Thyroid gland (tissue), 4 donors: ENCODE measurements at regions not wholly inside any gene's neighbourhood (a gene's known extent, or its start where the extent isn't known, plus 50 kb on each side); places are given as distances from the start of the nearest gene placed in this dataset.

Experiments
- DNase-seq, 2 donors: peaks; one replicate each; pipeline ENCODE4 v3.0.0-alpha.2; 2019
- H3K27ac ChIP-seq, 3 donors: fragments of 200-600 bp; sonication (generic); 1 replicate in 2 of 3; 2 replicates in 1 of 3; pipeline ENCODE4 v1.5.1; 2016 to 2019; ENCODE audit warnings: mild to moderate bottlenecking in 1 of 3, moderate library complexity in 1 of 3
- H3K27me3 ChIP-seq: fragments of 200-600 bp; sonication (generic); one replicate; pipeline ENCODE4 v1.5.1; 2019
- H3K36me3 ChIP-seq, 2 donors: fragments of 200-600 bp; sonication (generic); one replicate each; pipeline ENCODE4 v1.5.1; 2016 to 2019
- H3K4me1 ChIP-seq, 2 donors: fragments of 200-600 bp; sonication (generic); one replicate each; pipeline ENCODE4 v1.5.1; 2017 to 2019
- H3K4me3 ChIP-seq, 3 donors: fragments of 200-600 bp; sonication (generic); replicated peaks in 1 of 3; 1 replicate in 2 of 3; 2 replicates in 1 of 3; pipeline ENCODE4 v1.5.1; 2016; ENCODE audit warnings: mild to moderate bottlenecking in 1 of 3
- H3K9me3 ChIP-seq: fragments of 200-600 bp; sonication (generic); one replicate; pipeline ENCODE4 v1.5.1; 2017
- CTCF ChIP-seq, 6 experiments: fragments of 200-600 bp in 3 of 6; fragments of 450-650 bp in 3 of 6; sonication (generic) in 3 of 6; IDR thresholded peaks; one replicate each; pipeline ENCODE4 v1.5.1; 2016 to 2019; ENCODE audit warnings: antibody characterized with exemption in 6 of 6, mild to moderate bottlenecking in 2 of 6, inconsistent platforms in 1 of 6, moderate library complexity in 1 of 6
- POLR2A ChIP-seq, 2 donors: fragments of 450-650 bp; IDR thresholded peaks; one replicate each; pipeline ENCODE4 v1.6.1; 2017; ENCODE audit warnings: antibody characterized with exemption in 2 of 2, mild to moderate bottlenecking in 2 of 2, moderate library complexity in 1 of 2
- WGBS, 2 donors: methylation state at CpG; one replicate each; pipeline ENCODE4 v1.1.5; 2017; 5-methylcytosine and 5-hydroxymethylcytosine counted together
- intact Hi-C: fragments of 100-400 bp; cut with DNase I; formaldehyde crosslinking; loops from one replicate; pipeline ENCODE4 v1.15.1; 2023

DNA sequence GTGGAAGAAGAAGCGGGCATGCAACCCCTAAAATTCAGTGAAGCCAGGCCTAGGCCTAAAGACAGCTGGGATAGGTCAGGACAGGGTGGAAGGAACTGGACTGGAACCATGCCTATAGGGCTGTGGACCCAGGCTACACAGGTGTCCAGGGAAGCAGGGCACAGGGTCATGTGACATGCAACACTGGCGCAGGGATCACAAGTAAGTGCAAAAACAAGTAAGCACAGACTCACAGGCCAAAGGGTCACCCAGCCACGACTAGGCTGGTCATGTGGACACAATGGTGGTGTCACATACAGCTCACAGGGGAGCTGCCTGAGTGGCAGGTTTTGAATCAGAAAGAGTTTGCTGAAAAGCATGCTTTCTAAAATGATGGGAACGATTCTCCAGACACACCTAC, 195.7 kb downstream of the SPTSSA start:
- Histone ChIP-seq H3K27me3 (no peaks in the 10 kb centered on the region), H3K36me3 (no peaks in the 10 kb centered on the region), H3K4me3 (no peak overlapping the region), H3K4me1 (no peaks in the 10 kb centered on the region), H3K27ac (no peak overlapping the region), H3K9me3 (no peaks in the 10 kb centered on the region)
- intact Hi-C loops, result no loop called here
- WGBS, 2 donors, result 72 to 74% methylated on average over 4 of the region's 4 CpGs
- TF ChIP-seq CTCF (IDR thresholded peaks at IDR 0.05), result no peak
- TF ChIP-seq POLR2A (IDR thresholded peaks at IDR 0.05), result no peak
- DNase-seq, result no peak

DNA sequence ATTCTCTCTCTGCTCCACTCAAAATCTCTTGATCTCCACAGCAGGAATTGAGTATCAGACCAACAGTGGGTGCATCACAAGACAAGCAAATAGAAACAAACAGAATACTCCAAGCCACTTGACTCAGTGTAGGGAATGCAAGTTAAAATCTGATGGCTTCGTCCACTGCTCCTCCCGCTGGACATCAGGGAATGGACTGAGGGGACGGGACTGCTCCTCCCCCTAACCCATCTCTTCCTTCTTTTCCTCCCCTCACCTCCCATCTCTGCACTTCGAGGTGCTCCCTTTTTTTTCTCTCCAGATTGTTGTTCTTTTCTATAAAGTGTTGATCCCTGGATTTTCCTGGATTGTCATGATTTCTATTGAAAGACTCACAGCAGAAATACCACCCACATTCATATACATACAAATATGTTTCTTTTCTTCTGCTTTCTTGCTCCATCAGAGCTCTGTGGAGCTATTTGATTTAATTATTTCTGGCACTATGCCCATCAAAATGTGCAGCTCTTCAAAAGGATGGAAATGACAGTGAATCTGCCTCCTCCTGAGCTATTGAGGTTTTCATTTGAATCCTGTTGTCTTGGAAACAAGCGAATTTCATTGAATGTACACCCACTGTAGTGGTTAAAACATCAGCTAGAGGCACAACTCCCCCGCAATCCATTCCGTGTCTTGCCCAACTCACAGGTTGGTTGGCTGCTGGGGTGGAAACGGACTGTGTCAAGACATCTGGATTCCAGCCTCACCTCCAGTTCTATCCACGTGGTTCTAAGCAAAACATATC, 199.7 kb downstream of the SPTSSA start:
- H3K4me1 ChIP-seq, result no peaks in the 10 kb centered on the region
- TF ChIP-seq POLR2A (IDR thresholded peaks at IDR 0.05), result no peak
- no peak for TF ChIP-seq CTCF (IDR thresholded peaks at IDR 0.05)
- intact Hi-C loops, result no loop called here
- H3K27me3 ChIP-seq, result no peaks in the 10 kb centered on the region
- no peak for DNase-seq
- H3K4me3 ChIP-seq, result no peak overlapping the region
- H3K9me3 ChIP-seq, result no peaks in the 10 kb centered on the region
- no peak overlapping the region for H3K27ac ChIP-seq
- 68 to 73% methylated on average over 9 of the region's 9 CpGs for WGBS, 2 donors
- H3K36me3 ChIP-seq, result no peaks in the 10 kb centered on the region

DNA sequence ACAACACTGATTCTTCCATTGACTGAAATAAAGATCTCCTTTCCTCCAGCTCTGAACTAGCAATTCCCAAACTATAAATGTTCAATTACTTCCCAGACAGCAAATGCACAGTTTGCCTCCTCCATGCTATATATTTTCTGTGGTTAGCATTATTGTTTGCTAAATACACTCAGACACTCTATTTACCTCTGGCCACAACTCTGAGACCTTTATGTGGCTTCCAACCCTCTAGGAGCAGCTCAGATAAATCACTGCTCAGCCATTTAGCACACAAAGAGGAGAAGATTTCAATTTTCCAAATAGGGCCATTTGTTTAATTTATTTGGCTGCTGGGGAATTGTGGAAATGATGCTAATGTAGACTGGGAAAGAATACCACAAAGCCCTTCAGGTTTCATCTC, 202.0 kb downstream of the SPTSSA start:
- Histone ChIP-seq H3K36me3 (no peaks in the 10 kb centered on the region), H3K27me3 (no peaks in the 10 kb centered on the region), H3K4me1 (no peaks in the 10 kb centered on the region), H3K4me3 (no peak overlapping the region), H3K27ac (no peak overlapping the region), H3K9me3 (no peaks in the 10 kb centered on the region)
- intact Hi-C loops, result no loop called here
- TF ChIP-seq POLR2A (IDR thresholded peaks at IDR 0.05), result no peak
- no peak for TF ChIP-seq CTCF (IDR thresholded peaks at IDR 0.05)
- no peak for DNase-seq

GRCh38 chr14:34258318-34258717, 203.7 kb downstream of the SPTSSA start:
- Histone ChIP-seq H3K36me3 (no peaks in the 10 kb centered on the region), H3K4me3 (no peak overlapping the region), H3K4me1 (no peaks in the 10 kb centered on the region), H3K27ac (no peak overlapping the region), H3K27me3 (no peaks in the 10 kb centered on the region), H3K9me3 (no peaks in the 10 kb centered on the region)
- intact Hi-C loops, result no loop called here
- TF ChIP-seq POLR2A (IDR thresholded peaks at IDR 0.05) (no peak), CTCF (IDR thresholded peaks at IDR 0.05) (no peak)
- WGBS, 2 donors, result 12 to 25% methylated on average over 1 of the region's 1 CpG
- DNase-seq, result no peak

DNA sequence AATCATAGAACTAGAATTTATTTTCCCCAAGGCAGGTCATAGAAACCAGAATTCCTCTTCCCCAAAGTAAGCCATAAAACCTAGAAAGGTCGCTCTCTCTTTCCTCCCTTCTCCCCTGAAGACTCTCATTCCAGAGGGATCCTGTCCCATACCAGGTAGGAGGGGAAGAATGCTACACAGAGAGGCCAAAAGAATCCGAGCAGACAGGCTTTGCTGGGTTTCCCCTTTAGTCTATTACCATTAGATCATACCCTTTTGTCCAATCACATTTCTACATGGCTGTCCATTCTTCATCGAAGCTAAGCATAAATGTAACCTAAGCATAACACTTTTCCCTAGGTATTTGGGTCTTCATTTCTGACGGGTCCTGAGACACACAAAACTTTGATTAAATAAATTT, 204.5 kb downstream of the SPTSSA start:
- DNase-seq, result no peak
- Histone ChIP-seq H3K9me3 (no peaks in the 10 kb centered on the region), H3K36me3 (no peaks in the 10 kb centered on the region), H3K27ac (no peak overlapping the region), H3K4me3 (no peak overlapping the region), H3K4me1 (no peaks in the 10 kb centered on the region), H3K27me3 (no peaks in the 10 kb centered on the region)
- intact Hi-C loops, result no loop called here
- WGBS, 2 donors, result 84 to 90% methylated on average over 4 of the region's 4 CpGs
- TF ChIP-seq POLR2A (IDR thresholded peaks at IDR 0.05) (no peak), CTCF (IDR thresholded peaks at IDR 0.05) (no peak)
